Gastroesophageal sphincter (tissue), 3 donors: ENCODE measurements at regions not wholly inside any gene's neighbourhood (a gene's known extent, or its start where the extent isn't known, plus 50 kb on each side); places are given as distances from the start of the nearest gene placed in this dataset.
A peak's percentile ranks its signal among the peaks of the same experiment; 100 is the strongest.

Experiments used
- CTCF ChIP-seq, 4 experiments: fragments of 200-600 bp in 2 of 4; fragments of 450-650 bp in 2 of 4; sonication (generic) in 1 of 4; IDR thresholded peaks; one replicate each; pipeline ENCODE4 v1.5.1; 2017 to 2019; ENCODE audit warnings: antibody characterized with exemption in 4 of 4, mild to moderate bottlenecking in 2 of 4, moderate library complexity in 2 of 4
- EP300 ChIP-seq: sonication (generic); formaldehyde crosslinking; IDR thresholded peaks from one replicate; pipeline ENCODE4 v1.6.1; 2017; ENCODE audit warnings: antibody characterized with exemption, mild to moderate bottlenecking
- POLR2A ChIP-seq, 2 donors: fragments of 450-650 bp; IDR thresholded peaks; one replicate each; pipeline ENCODE4 v1.6.1; 2017; ENCODE audit warnings: antibody characterized with exemption in 2 of 2, mild to moderate bottlenecking in 2 of 2, moderate library complexity in 1 of 2
- POLR2AphosphoS5 ChIP-seq: sonication (generic); formaldehyde crosslinking; IDR thresholded peaks from one replicate; pipeline ENCODE4 v1.6.1; 2017; ENCODE audit warnings: antibody characterized with exemption

DNA sequence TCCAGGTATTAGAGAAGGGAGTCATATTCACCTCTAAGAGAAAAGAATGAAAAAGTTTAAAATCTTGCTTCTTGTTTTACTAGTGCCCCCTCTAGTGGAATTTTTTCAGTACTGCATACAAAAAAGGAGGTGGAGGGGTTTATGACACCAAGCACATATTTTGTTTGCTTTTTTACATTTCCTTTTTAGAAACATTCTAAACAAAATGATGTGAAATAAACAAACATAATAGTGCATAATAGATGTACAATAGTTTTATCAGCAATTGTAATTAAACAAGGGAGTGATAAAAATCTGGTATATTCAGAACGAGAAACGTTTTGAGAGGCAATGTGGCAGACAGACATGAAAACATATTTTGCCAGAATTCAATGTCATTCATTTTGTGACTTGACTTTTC lies 111.0 kb upstream of the TFAP2D start:
- TF ChIP-seq CTCF (IDR thresholded peaks at IDR 0.05) (peak; percentile 51 to 76 (median 63)), POLR2AphosphoS5 (no peak), POLR2A (IDR thresholded peaks at IDR 0.05) (no peak), EP300 (no peak)
